RCC 7860 (cell line): ENCODE measurements at regions not wholly inside any gene's neighbourhood (a gene's known extent, or its start where the extent isn't known, plus 50 kb on each side); places are given as distances from the start of the nearest gene placed in this dataset.
"Not testable (repeated sequence)": the region's sequence is repeated elsewhere in the genome, so short reads cannot be mapped to it uniquely, and the experiment has no call there.

Source experiments
- DNase-seq: peaks from one replicate; pipeline ENCODE4 v3.0.0-alpha.2; 2015; ENCODE audit warnings: low spot score
- FAIRE-seq: peaks from 2 replicates; lab custom pipeline; 2012; peaks lifted over from hg19 to GRCh38; lab: Jason Lieb, UNC

DNA sequence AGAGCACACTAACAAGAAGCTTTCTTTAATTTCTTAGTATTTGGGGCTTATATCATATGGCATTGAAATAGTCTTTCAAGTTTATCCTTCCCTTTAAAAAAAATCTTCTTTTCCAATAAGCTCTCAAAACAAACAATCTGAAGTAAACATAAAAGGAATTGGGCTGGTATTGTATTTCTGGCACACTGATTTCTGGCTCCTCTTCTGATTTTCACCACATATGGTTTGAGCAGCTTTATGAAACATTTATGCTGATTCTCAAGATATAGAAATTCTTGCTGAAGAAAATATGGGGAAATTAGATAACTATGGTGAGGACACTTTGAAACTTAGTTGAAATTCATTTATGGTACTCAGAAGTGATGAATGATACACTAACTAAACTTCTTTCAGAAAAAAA lies 467.2 kb downstream of the TFAP2B start:
- FAIRE-seq (no peak), DNase-seq (no peak)

GRCh38 chr6:51289041-51289440 lies 470.4 kb downstream of the TFAP2B start:
- FAIRE-seq (no peak), DNase-seq (no peak)

DNA sequence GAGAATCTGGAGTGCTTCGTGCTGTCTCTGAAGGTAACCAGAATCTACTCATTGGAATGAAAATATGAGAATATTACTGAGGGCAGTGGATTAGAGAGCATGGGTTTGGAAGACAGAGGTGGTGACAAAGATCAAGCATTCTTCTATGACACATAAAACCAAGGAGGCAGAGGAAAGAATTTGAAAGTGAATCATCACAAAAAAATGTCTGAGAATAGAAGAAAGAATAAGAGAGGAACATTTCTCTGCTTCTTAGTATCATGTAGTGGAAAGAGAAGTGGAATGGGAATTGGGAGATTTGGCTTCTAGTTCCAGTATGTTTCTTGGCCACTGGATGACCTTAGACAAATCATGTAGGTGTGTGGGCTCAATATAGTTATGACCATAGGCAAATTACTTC lies 474.0 kb downstream of the TFAP2B start:
- DNase-seq (peak; percentile 64), FAIRE-seq (peak; percentile 81)

GRCh38 chr6:51299621-51300380 lies 481.1 kb downstream of the TFAP2B start:
- DNase-seq (no peak), FAIRE-seq (no peak)

GRCh38 chr6:51300510-51300909 lies 481.8 kb downstream of the TFAP2B start:
- no peak for FAIRE-seq
- no peak for DNase-seq

- FAIRE-seq: no peak
- DNase-seq: no peak
Observed at GRCh38 chr6:51301962-51302361, 483.3 kb downstream of the TFAP2B start.

DNA sequence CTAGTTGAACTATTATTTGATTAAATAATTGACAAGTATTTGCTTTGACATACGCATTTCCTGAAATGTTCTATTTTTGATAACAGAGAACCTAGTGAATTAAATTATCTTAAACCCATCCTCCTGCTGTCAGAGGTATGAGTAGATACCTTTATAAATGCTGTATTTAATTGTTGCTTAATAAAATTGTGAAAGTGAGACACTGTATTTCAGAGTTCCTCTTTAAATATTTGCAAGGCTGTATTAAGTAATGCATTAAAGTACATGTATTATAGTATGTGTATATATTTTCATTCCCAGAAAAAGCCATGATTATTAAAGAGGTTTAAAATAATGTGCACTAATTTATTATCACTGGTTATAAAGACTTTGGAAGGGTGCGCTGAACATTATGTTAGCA lies 483.8 kb downstream of the TFAP2B start:
- no peak for FAIRE-seq
- no peak for DNase-seq

- DNase-seq: no peak
- no peak for FAIRE-seq
Observed at GRCh38 chr6:51303338-51303737, 484.7 kb downstream of the TFAP2B start.

GRCh38 chr6:51314965-51315364 lies 496.3 kb downstream of the TFAP2B start:
- DNase-seq: no peak
- no peak for FAIRE-seq

DNA sequence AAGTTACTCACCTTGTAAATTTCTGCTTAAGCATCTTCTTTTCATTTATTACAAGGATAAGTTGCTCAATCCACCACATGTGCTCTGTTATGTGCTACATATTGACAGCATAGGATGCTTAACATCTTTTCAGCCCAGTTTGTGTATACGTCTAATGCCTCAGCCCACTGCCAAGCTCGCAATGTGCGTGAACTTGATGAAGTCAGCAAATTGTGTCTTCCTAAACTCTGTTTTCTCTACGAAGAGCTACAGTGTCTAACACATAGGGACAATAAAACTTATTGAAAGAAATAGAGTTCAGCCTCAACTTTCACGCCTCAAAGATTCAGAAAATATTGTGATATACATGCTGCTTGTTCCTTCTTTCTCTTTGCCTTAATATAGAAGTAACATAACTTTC lies 500.0 kb downstream of the TFAP2B start:
- FAIRE-seq (no peak), DNase-seq (no peak)

GRCh38 chr6:51321477-51321876 lies 502.8 kb downstream of the TFAP2B start:
- not testable (repeated sequence) for FAIRE-seq, DNase-seq

DNA sequence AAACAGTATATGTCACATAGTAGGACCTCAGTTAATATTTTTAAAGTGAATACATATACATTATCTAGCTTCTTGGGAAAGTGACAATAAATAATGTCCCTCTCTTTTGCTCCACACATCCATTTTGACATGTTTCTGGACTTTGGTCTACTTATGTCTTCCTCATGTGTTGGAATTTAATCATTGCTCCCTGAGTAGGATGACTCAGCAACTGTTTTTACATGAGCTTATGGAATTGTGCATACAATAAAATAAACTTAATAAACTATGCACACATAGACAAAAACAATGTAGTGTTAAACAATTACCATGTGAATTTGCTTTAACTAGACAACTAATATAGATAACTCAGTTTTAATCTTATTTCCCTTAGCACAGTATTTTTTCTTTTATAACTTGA lies 503.8 kb downstream of the TFAP2B start:
- DNase-seq (no peak), FAIRE-seq (no peak)

- FAIRE-seq (no peak), DNase-seq (no peak)
Observed at GRCh38 chr6:51323056-51323455, 504.4 kb downstream of the TFAP2B start.

GRCh38 chr6:51330971-51331370 lies 512.3 kb downstream of the TFAP2B start:
- DNase-seq: no peak
- no peak for FAIRE-seq

- FAIRE-seq (no peak), DNase-seq (no peak)
Observed at GRCh38 chr6:51335543-51335942, 516.9 kb downstream of the TFAP2B start.

DNA sequence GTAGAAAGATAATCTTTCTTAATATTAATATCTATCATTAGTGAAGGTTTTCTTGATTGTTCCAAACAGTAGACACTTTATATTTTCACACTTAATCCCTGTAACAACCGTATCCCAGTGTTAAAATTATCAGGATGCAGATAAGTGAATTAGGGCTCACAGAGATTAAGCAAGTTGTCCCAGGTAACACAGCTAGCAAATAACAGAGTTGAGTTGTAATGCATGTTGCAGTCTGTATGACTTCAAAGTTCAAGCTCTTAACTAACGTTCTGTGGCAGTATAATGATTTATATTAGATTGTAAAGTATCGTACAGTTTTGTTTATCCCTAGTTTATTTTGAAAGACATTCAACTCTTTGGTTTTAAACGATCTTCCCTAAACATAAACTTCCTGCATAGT lies 517.5 kb downstream of the TFAP2B start:
- FAIRE-seq (no peak), DNase-seq (no peak)

- DNase-seq (no peak), FAIRE-seq (no peak)
Observed at GRCh38 chr6:51337277-51337676, 518.6 kb downstream of the TFAP2B start.

DNA sequence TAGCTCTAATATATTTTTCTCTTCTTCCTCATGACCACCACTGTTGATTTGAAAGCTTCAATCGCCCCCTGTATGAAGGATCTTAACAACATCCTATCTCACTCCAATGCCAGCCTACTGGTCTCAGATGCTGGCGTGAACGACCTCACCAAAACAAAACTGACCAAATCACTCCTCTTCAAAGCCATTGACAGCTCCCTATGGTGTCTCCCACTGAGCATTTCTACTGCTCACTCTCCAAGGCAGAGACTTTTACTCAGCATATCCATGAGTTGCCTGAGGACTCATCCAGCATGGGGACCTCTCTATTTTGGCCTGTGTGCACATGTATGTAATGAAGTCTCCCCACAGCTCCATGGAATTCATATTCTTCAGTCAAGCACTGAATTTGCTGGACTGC lies 520.4 kb downstream of the TFAP2B start:
- FAIRE-seq (no peak), DNase-seq (no peak)

DNA sequence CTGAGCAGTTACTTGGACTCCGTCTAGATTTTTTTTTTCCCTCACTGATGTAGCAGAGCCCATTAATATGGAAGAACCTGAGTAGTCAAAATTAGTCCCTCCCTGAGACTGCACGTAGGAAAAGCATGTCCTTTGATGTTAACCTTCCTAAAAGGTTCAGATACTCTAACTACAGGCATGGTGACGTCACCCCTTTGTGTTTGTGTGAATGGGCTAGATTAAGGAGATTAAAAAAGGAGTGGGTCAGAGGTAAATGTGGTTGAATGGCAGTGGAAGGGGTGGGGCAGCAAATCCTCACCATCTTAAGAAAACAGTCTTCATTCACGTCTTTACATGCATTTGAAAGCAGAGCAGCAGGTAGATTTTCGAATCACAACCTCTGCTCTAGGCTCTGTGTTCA lies 521.1 kb downstream of the TFAP2B start:
- DNase-seq: no peak
- no peak for FAIRE-seq

GRCh38 chr6:51342393-51342792 lies 523.7 kb downstream of the TFAP2B start:
- DNase-seq: no peak
- FAIRE-seq: no peak

DNA sequence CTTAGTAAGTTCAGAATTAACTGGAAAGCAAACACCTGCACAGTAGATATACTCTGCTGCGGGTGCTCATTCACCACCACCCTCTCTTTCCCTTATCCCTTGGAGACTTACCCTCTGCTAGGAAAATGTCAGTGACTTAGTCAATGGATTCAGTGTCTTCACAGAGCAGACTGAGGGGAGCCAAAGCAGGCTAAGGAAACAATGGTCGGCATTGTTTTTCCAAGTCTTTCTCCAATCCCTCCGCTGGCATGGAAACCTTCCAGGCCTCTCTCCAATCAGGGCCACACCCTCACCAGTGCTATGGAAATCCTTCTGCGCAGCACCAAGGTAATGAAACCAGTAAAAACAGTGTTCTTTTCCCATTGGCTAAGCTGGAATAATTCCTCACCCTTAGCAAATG lies 531.2 kb downstream of the TFAP2B start:
- FAIRE-seq (no peak), DNase-seq (no peak)

- FAIRE-seq (peak; percentile 48), DNase-seq (no peak)
Observed at GRCh38 chr6:51350308-51350904, 531.7 kb downstream of the TFAP2B start.
